Skin of body (tissue), 1 donor: ENCODE measurements at regions not wholly inside any gene's neighbourhood (a gene's known extent, or its start where the extent isn't known, plus 50 kb on each side); places are given as distances from the start of the nearest gene placed in this dataset.

Experiments used
- DNase-seq: peaks from one replicate; lab custom pipeline; 2025; lab: John Stamatoyannopoulos, UW

DNA sequence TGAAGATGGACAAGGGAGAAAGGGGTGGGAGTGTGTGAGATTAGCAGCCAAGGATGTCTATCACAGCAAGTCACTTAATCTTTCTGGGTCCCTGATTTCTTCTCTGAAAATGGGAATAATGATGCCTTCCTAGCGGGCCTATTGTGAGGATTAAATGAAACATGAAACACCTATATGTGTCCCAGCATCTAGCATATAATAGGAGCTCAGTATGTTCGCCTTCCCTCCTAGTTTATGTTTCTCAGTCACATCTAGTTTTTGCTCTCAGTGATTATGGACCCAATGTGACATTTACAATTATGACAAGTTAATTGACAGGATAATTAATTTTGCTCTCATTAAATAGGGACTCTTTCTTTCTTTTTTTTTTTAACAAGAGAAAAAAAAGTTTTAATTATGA is 252.9 kb downstream of the SNX13 start:
- no peak for DNase-seq

DNA sequence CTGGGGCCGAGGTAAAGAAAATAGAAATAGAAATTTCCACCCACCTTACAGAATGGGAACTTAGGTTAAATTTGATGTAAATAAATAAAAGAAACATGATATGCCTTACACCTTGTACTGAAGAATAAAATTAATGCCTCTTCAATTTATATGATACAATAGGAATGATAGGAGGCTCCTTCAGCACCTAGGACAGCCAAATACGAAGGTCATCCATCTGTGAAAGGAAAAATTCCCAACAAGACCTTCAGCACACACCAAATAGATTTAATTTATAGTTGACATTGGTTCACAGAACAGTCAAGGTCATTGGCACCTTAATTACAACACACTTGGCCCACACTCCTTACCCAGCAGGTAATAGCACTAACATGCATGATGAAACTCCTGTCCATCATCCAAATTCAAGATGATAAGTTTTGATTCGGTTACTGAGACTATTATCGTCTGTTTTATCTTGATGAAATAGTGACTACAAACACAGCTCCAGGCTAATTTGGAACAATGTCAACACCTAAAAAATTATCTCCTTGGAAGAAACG is 250.9 kb downstream of the SNX13 start:
- DNase-seq, result no peak

DNA sequence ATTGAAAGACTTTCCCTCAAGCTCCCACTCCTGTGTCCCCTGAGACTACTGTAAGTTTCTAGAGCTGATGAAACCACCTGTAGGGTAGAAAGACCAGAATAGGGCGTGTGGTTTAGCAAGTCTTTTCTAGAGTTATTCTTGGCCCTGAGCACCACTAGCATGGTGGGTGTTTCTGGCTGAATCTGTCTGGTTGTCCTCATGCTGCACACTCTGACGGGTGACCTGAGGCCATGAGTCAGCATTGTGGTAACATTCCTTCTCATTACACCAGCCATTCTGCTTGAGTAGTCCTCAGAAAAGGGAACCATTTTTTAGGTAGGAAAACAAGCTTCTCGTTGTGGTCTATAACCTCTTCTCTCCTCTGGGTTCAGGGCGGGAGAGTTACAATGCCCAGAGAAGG is 250.3 kb downstream of the SNX13 start:
- DNase-seq, result no peak

- DNase-seq, result no peak
These were observed 243.9 kb downstream of the SNX13 start for GRCh38 chr7:17696422-17696821.

DNA sequence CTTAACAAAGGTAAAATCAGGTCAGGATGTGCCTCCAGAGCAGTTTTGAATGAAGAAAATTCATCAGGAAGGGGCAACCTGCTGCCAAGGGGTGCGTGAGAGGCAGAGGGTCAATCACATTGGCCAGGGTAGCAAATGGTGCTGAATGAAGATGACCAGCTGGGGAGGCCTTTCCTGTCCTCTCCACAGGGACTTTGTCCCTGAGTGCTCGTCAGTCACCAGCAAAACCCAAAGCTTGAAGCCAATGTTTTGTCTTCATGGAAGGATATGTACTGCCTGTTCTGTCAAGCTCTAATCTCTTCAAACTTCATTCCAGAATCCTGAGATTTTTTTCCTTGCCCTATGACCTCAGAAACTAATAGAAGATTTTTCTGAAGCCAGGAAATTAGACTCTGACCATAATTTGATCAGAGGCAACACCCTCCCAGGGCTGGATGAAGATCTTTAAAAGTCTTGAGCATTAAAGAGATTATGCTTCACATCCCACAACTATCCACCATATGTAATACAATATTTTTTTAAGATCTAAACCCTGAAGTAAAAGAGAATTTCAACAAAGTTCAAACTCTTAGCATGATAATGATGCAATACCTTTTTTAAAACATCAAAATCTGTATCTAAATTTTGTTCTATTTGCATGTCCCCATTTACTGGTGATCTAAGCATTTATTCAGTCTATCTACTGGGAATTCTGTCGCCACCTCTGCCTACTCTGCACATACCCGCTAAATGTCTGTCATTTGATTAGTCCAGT is 243.0 kb downstream of the SNX13 start:
- no peak for DNase-seq

GRCh38 chr7:17699696-17700095 is 240.6 kb downstream of the SNX13 start:
- no peak for DNase-seq

- DNase-seq, result no peak
These were observed 240.2 kb downstream of the SNX13 start for GRCh38 chr7:17700138-17700537.

GRCh38 chr7:17706275-17706674 is 234.0 kb downstream of the SNX13 start:
- no peak for DNase-seq

- no peak for DNase-seq
These were observed 233.6 kb downstream of the SNX13 start for GRCh38 chr7:17706734-17707133.

DNA sequence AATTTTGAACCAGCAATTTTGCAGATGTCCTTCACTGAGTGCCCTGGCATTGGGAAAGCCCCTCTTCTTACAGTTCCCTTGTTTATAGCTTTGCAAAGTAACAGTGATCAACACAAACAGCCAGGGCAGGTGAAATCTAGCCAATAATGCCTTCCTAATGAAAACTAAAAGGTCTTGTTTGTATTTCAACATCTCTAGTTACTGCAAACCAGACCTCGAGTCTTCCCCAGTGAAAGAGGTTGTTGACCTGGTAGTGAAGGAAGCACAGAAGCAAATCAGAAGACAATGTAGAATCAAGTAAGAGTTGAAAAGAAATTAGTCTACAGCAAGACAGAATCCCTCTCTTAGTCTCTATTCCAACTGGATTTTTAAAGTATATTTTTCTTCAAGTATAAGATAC is 231.2 kb downstream of the SNX13 start:
- DNase-seq, result no peak

DNA sequence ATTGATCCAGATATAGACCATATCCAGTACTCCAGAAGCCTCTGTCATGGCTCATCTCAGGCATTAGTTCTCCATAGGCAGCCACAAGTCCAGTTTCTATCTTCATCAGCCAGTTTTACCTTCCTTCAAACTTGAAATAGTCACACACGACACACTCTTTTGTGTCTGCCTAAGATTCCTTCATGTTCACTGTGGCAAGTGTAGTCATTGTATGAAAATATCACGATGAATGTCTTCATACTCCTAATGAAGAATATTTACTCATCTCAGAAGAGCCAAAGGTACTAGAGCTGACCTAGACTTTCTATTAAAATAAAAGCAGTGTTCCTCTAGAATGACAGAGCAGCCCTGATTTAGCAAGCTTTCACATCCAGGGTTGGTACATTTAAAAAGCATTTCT is 230.7 kb downstream of the SNX13 start:
- no peak for DNase-seq

DNA sequence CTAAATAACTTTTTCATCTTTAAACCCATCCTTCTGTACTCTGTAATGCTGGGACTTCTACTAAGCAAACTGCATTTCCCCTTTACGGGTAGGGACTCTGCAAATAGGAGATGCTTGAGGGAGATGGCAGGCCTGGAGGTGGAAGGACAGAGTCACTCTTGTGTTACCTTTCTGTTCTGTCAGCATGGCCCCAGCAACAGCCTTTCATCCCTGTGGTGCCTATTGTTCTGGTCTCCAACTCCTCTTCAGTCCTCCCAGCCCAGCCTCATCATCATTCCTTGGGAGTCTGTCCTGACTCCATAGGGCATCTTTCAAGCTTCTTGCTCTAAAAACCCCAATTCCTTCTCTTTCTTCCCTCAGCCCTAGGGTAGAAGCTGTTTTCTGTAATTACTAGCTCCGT is 230.0 kb downstream of the SNX13 start:
- no peak for DNase-seq

GRCh38 chr7:17713584-17713983 is 226.7 kb downstream of the SNX13 start:
- DNase-seq, result no peak

DNA sequence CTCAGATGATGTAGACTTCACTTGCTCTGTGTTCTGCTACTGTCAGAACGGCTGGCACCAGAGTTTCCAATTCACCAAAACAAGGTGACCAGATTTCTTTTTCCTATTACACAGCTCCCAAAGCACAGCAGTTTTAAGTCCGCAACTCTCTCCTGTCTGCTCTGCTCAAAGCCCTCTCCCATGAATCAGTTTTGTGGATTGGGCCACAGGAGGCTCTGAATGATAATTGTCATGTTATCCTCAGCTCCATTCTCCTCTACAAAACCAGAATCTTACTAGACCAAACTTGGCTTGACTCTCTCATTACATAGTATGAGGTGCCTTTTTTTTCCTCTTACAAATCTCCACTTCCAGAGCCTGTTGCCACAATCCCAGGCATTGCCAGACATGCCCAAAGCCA is 223.5 kb downstream of the SNX13 start:
- no peak for DNase-seq

DNA sequence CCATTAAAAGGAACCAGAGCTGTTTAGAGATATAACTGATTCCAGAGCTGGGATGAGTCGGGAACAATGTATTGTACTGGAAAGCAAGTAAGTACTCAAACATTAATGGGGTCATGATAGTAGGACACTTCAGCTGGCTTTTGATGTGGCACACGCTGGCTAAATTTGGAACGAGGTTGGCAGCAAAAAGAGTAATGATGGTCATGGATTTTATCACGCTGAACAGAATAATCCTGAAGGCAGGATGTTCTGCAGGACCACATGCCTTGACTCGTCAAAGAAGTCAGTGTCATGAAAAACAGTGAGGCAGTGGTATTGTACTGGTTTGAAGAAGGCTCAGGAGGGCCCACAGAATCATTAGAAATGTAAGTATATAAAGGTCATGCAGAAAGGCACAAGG is 220.3 kb downstream of the SNX13 start:
- no peak for DNase-seq

DNA sequence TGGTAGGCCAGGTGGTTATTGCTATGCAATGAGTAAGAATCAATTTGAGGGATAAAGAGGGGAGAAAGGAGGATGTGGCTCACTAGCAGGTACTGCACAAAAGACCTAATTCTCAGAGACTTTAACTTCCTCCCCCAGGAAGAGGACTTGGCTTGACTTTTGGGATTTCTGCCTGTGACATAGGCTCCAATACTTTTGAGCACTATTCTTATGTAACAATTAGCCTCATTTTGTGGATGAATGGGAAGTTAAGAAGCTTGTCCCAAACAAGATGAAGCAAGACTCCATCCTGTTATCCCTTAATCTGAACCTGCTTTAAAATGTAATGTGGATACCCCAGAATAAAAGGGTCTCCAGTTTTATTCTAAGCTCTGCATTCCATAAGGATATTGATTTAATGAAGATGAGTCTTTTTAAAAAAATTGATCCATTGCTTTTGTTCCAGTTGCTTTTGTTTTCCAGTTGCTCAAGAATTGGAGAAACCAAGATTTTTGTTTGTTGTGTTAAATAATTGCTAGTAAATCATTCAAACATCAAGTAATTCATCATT is 218.5 kb downstream of the SNX13 start:
- DNase-seq, result no peak

- no peak for DNase-seq
These were observed 217.5 kb downstream of the SNX13 start for GRCh38 chr7:17722798-17723197.

DNA sequence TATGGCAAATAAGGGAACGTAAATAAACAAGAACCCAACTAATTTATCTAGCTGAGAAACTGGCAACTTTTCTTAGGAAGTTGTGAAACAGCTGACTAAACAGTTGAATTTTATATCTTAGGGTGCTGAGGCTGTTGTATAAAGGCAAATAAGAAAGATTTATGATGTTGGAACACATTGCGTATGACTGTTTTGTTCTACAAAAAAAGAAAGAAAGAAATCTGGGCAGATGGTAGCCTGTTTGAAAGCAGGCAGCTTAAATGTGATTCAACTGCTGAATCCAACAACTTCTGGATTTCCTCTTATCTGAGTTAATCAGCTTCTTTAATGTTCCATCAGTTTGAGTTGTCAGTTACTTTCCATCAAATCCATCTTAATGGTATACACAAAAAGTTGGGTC is 214.5 kb downstream of the SNX13 start:
- DNase-seq, result no peak

- DNase-seq, result no peak
These were observed 208.2 kb downstream of the SNX13 start for GRCh38 chr7:17732083-17732482.
